DOHH2 (cell line): ENCODE measurements at regions not wholly inside any gene's neighbourhood (a gene's known extent, or its start where the extent isn't known, plus 50 kb on each side); places are given as distances from the start of the nearest gene placed in this dataset.

Source experiments
- H3F3A ChIP-seq: fragments of 200-600 bp; sonication (generic), shearing (Covaris generic); 2 replicates; pipeline ENCODE4 v1.6.0; 2016; ENCODE audit warnings: antibody characterized with exemption, mild to moderate bottlenecking; ENCODE audit not compliant: control insufficient read depth, insufficient read depth
- H3K27ac ChIP-seq: fragments of 200-600 bp; sonication (generic); 2 replicates; pipeline ENCODE4 v1.5.1; 2014; ENCODE audit warnings: low read depth, mild to moderate bottlenecking, low read length, moderate library complexity
- H3K27me3 ChIP-seq: fragments of 200-600 bp; sonication (generic); 2 replicates; pipeline ENCODE4 v1.6.1; 2014; ENCODE audit warnings: mild to moderate bottlenecking, low read length, mixed read lengths; ENCODE audit not compliant: control insufficient read depth
- H3K36me3 ChIP-seq: fragments of 200-600 bp; sonication (generic); 2 replicates; pipeline ENCODE4 v1.6.1; 2014; ENCODE audit warnings: mild to moderate bottlenecking, low read length, moderate library complexity, mixed read lengths; ENCODE audit not compliant: control insufficient read depth
- H3K4me1 ChIP-seq: fragments of 200-600 bp; sonication (generic); 2 replicates; pipeline ENCODE4 v1.6.1; 2014; ENCODE audit warnings: mild to moderate bottlenecking, low read length, mixed read lengths; ENCODE audit not compliant: control insufficient read depth
- H3K4me2 ChIP-seq: fragments of 200-600 bp; sonication (generic); 2 replicates; pipeline ENCODE4 v1.6.0; 2014; ENCODE audit warnings: mild to moderate bottlenecking, low read length, moderate library complexity
- H3K4me3 ChIP-seq: fragments of 200-600 bp; sonication (generic); 2 replicates; pipeline ENCODE4 v1.5.1; 2014; ENCODE audit warnings: mild to moderate bottlenecking, low read length, mixed read lengths
- H3K79me2 ChIP-seq: fragments of 200-600 bp; sonication (generic); 2 replicates; pipeline ENCODE4 v1.6.1; 2014; ENCODE audit warnings: mild to moderate bottlenecking, low read length, mixed read lengths; ENCODE audit not compliant: control insufficient read depth
- H3K9me2 ChIP-seq: fragments of 200-600 bp; sonication (generic); replicated peaks from 2 replicates; pipeline ENCODE4 v1.6.1; 2014; ENCODE audit warnings: mild to moderate bottlenecking, low read length, mixed read lengths; ENCODE audit not compliant: control insufficient read depth
- H3K9me3 ChIP-seq: fragments of 200-600 bp; sonication (generic); 2 replicates; pipeline ENCODE4 v1.6.1; 2014; ENCODE audit warnings: antibody characterized with exemption, low read length, mixed read lengths; ENCODE audit not compliant: control insufficient read depth, insufficient read depth
- H4K20me1 ChIP-seq: fragments of 200-600 bp; sonication (generic); 2 replicates; pipeline ENCODE4 v1.6.0; 2014; ENCODE audit warnings: low read depth, mild to moderate bottlenecking, antibody characterized with exemption, low read length, moderate library complexity; ENCODE audit not compliant: control insufficient read depth, insufficient read depth
- EZH2phosphoT487 ChIP-seq: fragments of 200-600 bp; sonication (generic); IDR thresholded peaks from 2 replicates; pipeline ENCODE4 v1.6.1; 2017; ENCODE audit warnings: borderline replicate concordance, mild to moderate bottlenecking, antibody characterized with exemption, low read length, moderate library complexity, mixed read lengths
- TF ChIP-seq, protein P1 (sequence below): fragments of 200-600 bp; sonication (generic); IDR thresholded peaks from one replicate; pipeline ENCODE4 v1.5.1; 2014; ENCODE audit warnings: antibody characterized with exemption, mild to moderate bottlenecking, low read depth, low read length; ENCODE audit not compliant: poor library complexity, severe bottlenecking

DNA sequence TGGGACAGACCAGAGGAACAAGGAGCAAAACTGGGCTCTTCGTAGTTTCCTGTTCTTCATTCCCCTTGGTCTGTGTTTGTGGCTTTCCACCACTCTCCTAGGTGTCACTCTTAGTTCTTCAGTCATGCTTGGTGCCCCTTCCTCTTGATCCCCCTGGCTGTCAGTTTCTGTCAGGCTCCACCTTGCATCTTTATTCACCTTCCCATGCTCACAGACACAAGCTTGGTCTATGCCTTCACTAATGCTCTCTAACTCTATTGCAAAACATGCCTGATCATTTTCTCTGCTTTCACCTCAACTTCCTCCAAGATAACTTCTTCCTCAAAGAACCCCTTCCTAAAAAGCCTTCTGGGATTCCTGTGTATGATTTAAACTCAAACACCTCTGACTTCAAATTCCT is 122.9 kb downstream of the GLUL start:
- TF ChIP-seq EZH2phosphoT487 = no peak
- TF ChIP-seq, protein P1, sequence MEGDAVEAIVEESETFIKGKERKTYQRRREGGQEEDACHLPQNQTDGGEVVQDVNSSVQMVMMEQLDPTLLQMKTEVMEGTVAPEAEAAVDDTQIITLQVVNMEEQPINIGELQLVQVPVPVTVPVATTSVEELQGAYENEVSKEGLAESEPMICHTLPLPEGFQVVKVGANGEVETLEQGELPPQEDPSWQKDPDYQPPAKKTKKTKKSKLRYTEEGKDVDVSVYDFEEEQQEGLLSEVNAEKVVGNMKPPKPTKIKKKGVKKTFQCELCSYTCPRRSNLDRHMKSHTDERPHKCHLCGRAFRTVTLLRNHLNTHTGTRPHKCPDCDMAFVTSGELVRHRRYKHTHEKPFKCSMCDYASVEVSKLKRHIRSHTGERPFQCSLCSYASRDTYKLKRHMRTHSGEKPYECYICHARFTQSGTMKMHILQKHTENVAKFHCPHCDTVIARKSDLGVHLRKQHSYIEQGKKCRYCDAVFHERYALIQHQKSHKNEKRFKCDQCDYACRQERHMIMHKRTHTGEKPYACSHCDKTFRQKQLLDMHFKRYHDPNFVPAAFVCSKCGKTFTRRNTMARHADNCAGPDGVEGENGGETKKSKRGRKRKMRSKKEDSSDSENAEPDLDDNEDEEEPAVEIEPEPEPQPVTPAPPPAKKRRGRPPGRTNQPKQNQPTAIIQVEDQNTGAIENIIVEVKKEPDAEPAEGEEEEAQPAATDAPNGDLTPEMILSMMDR = no peak
- Histone ChIP-seq H3K4me1 (no peaks in the 10 kb centered on the region), H3K79me2 (no peaks in the 10 kb centered on the region), H3F3A (no peaks in the 10 kb centered on the region), H3K9me3 (no peaks in the 10 kb centered on the region), H4K20me1 (no peaks in the 10 kb centered on the region), H3K4me3 (no peak overlapping the region), H3K4me2 (no peak overlapping the region), H3K27me3 (peaks cover 5% of the 10 kb centered on the region; the same call in 1 of the 2 replicates), H3K36me3 (no peaks in the 10 kb centered on the region), H3K27ac (no peak overlapping the region), H3K9me2 (no peaks in the 10 kb centered on the region)

DNA sequence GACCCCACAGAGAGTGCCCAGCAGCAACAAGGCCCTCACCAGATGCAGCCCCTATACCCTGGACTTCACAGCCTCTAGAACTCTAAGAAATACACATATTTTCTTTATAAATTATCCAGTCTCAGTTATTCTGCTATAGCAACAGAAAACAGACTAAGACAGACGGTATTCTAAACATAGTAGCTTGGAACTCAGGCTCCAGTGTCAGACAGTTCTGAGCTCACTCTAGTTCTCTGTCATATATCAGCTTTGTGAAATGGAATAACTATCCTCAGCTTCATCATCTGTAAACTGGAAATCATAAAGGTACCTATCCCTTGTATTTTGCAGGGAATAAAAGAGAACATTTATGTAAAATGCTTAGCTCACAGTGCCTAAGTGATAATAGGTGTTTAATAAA is 127.4 kb downstream of the GLUL start:
- TF ChIP-seq EZH2phosphoT487 = no peak
- TF ChIP-seq, protein P1 = no peak
- H3K9me3 ChIP-seq = no peaks in the 10 kb centered on the region
- no peak overlapping the region for H3K4me2 ChIP-seq
- H3K9me2 ChIP-seq = no peaks in the 10 kb centered on the region
- no peak overlapping the region for H3K27ac ChIP-seq
- H4K20me1 ChIP-seq = no peaks in the 10 kb centered on the region
- H3K4me1 ChIP-seq = no peaks in the 10 kb centered on the region
- peaks cover 8% of the 10 kb centered on the region; the same call in 1 of the 2 replicates for H3K27me3 ChIP-seq
- no peaks in the 10 kb centered on the region for H3F3A ChIP-seq
- H3K79me2 ChIP-seq = no peaks in the 10 kb centered on the region
- H3K4me3 ChIP-seq = no peak overlapping the region
- H3K36me3 ChIP-seq = no peaks in the 10 kb centered on the region

DNA sequence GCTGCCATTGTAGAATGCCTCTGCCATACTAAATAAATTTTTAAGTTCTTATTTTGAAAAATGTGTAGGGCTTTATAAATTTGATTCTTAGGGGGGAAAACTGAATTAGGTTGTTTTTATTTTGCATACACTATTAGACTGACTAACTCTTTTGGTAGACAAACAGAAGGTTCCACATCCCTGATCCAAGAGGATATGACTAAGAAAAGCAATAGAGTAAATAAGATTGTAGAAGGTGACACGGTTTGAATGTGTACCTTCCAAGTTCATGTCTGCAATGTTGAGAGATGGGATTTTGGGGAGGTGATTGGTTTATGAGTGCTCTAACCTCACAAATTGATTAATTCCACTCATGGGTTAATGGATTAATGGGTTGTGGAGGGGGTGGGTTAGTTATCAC is 127.9 kb downstream of the GLUL start:
- Histone ChIP-seq H3K9me2 (no peaks in the 10 kb centered on the region), H3K36me3 (no peaks in the 10 kb centered on the region), H3K27ac (no peak overlapping the region), H3K79me2 (no peaks in the 10 kb centered on the region), H3K4me2 (no peak overlapping the region), H3K27me3 (peaks cover 6% of the 10 kb centered on the region; the same call in 1 of the 2 replicates), H3K4me3 (no peak overlapping the region), H3K4me1 (no peaks in the 10 kb centered on the region), H4K20me1 (no peaks in the 10 kb centered on the region), H3K9me3 (no peaks in the 10 kb centered on the region), H3F3A (no peaks in the 10 kb centered on the region)
- TF ChIP-seq, protein P1 = no peak
- TF ChIP-seq EZH2phosphoT487 = no peak

GRCh38 chr1:182262425-182262824 is 129.2 kb downstream of the GLUL start:
- Histone ChIP-seq H3K4me1 (no peaks in the 10 kb centered on the region), H4K20me1 (no peaks in the 10 kb centered on the region), H3K4me3 (no peak overlapping the region), H3K79me2 (no peaks in the 10 kb centered on the region), H3K27ac (no peak overlapping the region), H3K36me3 (no peaks in the 10 kb centered on the region), H3F3A (no peaks in the 10 kb centered on the region), H3K9me3 (no peaks in the 10 kb centered on the region), H3K9me2 (no peaks in the 10 kb centered on the region), H3K4me2 (no peak overlapping the region), H3K27me3 (peaks cover 3% of the 10 kb centered on the region; the same call in 1 of the 2 replicates)
- TF ChIP-seq, protein P1 = no peak
